ENCODE measurements at regions not wholly inside any gene's neighbourhood (a gene's known extent, or its start where the extent isn't known, plus 50 kb on each side); places are given as distances from the start of the nearest gene placed in this dataset.
"Not testable (repeated sequence)": the region's sequence is repeated elsewhere in the genome, so short reads cannot be mapped to it uniquely, and the experiment has no call there.

GRCh38 chr13:58505262-58505920 is 873.8 kb downstream of the PCDH17 start:
- DNase-seq: not testable (repeated sequence)

- DNase-seq: no peak
These were observed 896.8 kb downstream of the PCDH17 start for GRCh38 chr13:58528351-58528750.

GRCh38 chr13:58531614-58532013 is 900.1 kb downstream of the PCDH17 start:
- no peak for DNase-seq

- no peak for DNase-seq
These were observed 911.0 kb downstream of the PCDH17 start for GRCh38 chr13:58542530-58542929.

- no peak for DNase-seq
These were observed 915.9 kb downstream of the PCDH17 start for GRCh38 chr13:58547419-58547818.

- DNase-seq: no peak
These were observed 934.6 kb downstream of the PCDH17 start for GRCh38 chr13:58566176-58566575.

- no peak for DNase-seq
These were observed 942.2 kb downstream of the PCDH17 start for GRCh38 chr13:58573743-58574142.

DNA sequence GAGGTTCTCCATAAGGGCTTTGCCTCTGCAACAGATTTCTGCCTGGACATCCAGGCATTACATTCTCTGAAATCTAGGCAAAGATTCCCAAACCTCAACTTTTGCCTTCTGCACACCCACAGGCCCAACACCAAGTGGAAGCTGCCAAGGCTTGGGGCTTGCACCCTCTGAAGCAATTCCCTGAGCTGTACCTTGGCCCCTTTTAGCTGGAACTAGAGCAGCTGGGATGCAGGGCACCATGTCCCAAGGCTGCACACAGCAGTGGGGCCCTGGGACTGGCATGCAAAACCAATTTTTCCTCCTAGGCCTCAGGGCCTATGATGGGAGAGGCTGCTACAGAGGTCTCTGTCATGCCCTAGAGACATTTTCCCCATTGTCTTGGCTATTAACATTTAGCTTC is 943.2 kb downstream of the PCDH17 start:
- no peak for DNase-seq

DNA sequence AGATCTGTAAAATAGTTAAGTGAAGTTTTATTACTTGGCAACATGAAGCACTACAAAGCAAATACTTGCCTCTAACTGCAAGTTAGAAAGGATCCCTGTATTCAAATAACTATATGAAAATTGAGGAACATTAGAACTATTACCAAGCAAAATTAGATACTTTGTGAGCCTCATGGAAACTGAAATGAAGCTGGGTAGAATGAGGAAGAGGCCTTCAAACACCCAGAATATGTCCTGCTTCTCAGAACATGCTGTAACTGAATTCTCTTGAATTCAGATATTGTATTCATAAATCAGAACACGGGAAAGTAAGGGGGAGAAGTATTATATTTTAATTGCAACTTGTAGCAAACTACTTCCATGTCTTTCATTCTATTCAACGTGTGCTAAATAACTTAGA is 947.9 kb downstream of the PCDH17 start:
- DNase-seq: no peak

DNA sequence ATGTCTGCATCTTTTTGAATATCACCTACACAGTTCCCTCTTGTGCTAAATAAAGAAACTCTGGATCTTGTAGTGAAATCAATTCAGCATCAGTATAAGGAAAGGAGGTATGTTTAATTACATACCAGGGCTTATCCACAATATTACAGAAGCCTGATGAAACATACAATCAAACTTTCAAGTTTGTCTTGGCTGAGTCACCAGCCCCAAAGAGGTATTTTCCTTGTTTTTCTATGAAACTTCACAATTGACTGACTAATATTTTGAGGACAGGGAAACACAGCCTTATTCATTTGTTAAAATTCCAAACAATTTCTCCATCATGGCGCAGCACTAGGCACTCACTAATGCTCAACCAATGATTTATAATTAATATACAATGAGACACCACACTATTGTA is 952.4 kb downstream of the PCDH17 start:
- no peak for DNase-seq

- DNase-seq: no peak
These were observed 953.1 kb downstream of the PCDH17 start for GRCh38 chr13:58584610-58585009.

- DNase-seq: no peak
These were observed 955.6 kb downstream of the PCDH17 start for GRCh38 chr13:58587183-58587582.

- no peak for DNase-seq
These were observed 960.5 kb downstream of the PCDH17 start for GRCh38 chr13:58592052-58592451.

GRCh38 chr13:58592786-58593185 is 961.2 kb downstream of the PCDH17 start:
- DNase-seq: no peak

DNA sequence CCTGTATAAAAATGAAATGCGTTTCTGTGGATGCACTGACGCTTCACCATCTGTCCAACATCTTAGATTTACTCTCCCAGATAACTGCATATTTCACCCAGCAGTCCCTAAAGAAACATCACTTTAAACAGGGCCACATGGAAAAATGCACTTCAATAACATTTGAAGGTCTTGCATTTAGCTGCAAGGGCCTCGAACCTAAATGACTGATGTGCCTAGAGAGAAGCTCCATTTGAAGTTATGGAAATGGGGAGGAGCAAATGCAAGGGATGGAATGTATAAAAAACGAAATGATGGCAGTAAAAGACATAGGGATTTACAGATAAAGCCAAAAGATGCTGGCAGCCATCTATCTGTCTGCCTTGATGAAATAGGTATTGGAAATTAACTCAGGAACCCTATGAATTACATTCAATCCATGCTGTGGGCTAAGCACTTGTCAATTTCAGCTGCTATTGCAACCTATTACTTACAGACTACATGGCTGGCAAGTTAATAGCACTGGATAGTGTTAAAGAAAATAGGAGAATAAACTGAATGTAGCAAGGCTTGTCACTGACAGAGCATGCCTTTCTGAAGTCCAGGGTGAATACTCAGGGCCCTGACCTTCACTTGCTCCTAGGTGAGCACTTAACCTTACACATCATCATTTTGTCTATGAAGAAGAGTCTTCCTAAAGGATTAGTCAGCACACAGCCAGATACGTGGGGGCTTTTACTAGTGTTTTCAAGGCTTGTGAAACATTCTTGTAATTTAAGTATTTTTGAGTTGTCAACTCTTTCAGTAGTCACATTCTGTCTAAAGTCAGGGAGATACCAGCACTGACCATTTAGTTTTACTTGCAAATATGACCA is 963.4 kb downstream of the PCDH17 start:
- no peak for DNase-seq

DNA sequence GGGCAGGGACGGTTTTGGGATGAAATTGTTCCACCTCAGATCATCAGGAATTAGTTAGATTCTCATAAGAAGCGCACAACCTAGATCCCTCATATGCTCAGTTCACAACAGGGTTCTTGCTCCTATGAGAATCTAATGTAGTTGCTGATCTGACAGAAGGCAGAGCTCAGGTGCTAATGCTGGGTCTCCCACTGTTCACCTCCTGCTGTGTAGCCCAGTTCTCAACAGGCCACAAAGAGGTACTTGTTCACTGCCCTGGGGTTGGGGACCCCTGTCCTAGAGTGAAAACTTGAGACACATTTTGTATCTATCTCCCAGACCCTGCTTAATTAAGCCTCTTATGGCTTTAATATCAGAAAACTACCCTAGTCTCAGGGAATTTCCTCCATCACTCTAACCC is 966.0 kb downstream of the PCDH17 start:
- no peak for DNase-seq

GRCh38 chr13:58598241-58598640 is 966.7 kb downstream of the PCDH17 start:
- DNase-seq: no peak

GRCh38 chr13:58611117-58611516 is 979.6 kb downstream of the PCDH17 start:
- no peak for DNase-seq

DNA sequence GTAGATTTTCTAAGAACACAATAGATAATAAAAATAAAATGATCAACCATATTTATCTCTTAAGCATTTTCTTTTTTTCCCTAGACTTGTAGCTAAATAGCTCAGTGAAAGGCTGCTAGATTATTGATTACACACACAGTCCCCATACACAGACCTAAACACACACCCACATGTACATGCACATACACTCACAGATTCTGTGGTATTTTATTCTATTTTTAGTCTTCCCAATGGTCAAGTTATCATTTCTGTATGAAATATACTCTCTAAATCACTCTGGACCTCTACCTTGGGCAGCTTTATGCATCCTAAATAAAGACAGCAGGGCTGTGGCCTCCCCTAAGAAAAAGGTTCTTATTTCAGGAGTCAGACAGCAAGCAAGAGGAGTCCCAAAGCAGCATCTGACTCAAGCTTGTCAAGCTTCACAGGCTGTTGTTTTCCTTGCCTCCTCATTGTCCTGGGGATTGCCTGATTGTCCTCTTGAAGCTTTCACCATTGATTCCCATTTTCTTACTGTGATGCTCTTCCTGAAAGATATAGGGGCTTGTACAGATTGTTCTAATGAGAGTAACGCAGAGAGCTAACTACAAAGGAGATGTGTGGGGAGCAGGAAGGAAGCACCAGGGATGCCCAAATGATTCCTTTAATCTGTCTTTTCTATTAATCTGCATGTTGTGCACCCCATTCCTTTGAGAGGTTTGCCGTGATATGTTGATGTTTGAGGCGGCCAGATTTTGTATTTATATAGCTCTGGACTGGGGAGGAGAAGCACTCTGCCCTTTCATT is 986.5 kb downstream of the PCDH17 start:
- DNase-seq: no peak

- DNase-seq: no peak
These were observed 988.0 kb downstream of the PCDH17 start for GRCh38 chr13:58619396-58620113.

- DNase-seq: no peak
These were observed 988.6 kb downstream of the PCDH17 start for GRCh38 chr13:58620176-58620575.

GRCh38 chr13:58625703-58626389 is 994.3 kb downstream of the PCDH17 start:
- no peak for DNase-seq

Data from right forelimb (tissue), 1 donor.